Activated T-cell treated with anti-CD3 and anti-CD28 coated beads, Interleukin-2, amount 50 U/mL, for 48 hours (primary cell): ENCODE measurements at regions not wholly inside any gene's neighbourhood (a gene's known extent, or its start where the extent isn't known, plus 50 kb on each side); places are given as distances from the start of the nearest gene placed in this dataset.

Source experiments
- DNase-seq, 2 experiments: peaks; one replicate each; pipeline ENCODE4 v3.0.0-alpha.2; 2020

DNA sequence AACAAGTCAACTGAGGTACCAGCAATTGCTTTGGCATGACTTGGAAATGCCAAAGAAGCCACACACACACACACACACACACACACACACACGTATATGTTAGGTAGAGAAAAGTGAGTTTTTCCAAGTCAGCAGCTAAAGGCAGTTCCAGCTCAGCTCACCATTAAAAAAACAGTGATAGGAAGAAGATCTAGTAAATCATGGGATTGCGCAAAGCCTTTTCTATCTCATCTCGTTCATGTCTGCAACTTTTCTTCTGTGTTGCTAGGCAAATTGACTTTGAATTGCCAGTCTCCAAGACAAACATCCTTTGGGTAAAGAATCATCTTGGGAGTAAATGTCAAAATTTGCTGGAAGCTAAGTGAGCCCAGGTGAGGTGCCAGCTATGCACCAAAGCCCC lies 500.1 kb downstream of the ENC1 start:
- DNase-seq, result no peak

DNA sequence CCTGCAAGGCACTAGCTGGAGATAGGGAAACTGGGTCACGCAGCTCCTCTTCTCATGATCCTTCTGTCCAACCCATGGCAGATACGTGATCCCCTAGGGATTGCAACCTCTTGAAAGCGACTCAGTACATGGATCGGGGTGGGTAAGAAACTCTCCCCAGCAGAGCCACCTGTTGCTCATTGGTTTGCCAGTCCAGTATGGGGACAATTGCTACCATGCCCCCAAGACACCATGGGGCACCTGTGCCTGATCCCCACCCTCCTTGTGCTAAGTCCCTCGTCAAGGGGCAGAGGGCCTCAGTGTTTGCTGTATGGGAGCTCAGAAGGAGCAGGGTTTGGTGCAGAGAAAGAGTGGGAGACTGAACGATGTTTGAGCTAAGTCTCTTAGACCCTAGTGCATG lies 500.9 kb downstream of the ENC1 start:
- DNase-seq, result no peak

DNA sequence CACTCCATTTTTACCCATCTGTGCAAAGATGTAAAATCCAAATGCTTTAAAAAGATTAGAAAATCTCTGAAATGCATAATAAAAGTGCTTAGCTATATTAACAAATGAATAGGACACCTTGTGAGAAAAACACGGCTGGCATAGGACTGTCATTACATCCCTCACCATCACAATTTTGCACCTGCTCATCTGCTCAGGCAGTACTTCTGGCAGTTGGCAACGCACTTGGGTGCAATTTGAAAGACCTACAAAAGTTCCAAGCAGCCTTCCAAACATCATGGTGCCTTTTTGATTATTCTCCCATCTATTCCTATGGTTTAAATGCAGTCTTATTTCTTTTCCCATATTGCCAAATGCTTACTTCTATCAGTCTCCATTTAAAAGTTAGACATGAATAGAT lies 501.8 kb downstream of the ENC1 start:
- no peak for DNase-seq

DNA sequence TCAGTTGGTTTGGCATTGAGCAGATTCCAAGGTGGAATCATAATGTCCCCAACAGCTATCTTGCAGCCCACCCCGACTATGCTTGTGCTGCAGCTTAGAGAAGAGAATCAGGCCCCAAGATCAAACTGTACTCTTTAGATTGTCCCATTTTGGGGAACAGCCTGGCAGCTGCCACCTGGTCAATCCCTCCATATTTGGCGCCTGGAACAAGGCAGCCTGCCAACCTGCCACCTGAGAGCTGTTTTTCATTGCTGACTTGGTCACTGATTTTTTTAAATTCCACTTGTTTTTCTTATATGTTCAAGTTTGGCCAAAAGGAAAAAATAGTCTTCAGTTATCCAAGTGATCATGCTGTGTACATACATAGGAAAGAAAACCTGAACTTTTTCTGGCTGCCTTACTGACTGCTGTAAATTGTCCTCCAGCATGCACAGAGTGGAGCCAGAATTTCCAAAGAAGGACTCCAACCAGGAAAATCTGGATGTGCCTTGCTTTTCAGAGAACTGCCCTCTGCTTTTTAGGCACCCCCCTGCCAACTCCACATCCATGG lies 504.2 kb downstream of the ENC1 start:
- DNase-seq, result no peak

DNA sequence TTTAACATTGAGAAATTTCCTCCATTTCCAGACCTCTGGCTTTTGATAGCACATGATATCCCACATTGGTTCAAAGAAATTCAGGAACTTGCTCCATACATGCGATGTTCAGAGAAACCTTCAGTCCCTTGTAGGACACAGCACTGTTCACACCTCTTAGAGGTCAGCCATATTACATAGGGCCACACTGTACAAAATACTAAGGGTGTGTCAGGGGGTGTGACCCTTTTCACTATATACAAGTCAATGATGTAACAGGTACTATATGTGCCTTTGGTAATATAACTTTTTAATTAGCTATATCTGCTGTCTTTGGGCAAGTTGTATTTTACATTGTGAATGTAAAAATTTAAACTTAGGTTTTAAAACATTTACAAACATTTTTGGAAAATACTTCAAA lies 505.5 kb downstream of the ENC1 start:
- no peak for DNase-seq

DNA sequence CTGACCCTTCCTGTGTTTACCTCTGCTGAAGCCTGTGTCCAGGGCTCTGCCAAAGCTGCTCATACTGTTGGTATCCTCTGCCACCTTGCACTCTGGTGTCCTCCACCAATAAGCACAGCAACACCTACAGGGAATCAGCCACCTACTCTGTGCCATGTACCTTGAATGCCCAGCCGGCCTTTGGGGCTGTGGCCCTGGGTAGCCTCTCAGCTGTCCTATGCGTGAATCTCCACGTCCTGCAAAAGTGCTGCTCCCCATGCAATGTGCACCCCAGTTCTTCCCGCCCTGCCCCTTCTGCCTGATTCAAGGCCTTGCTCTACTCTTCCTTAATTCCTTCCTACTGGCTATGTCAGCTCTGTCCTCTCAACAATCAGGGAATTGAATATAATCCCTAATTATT lies 506.5 kb downstream of the ARHGEF28 start:
- DNase-seq, result no peak

DNA sequence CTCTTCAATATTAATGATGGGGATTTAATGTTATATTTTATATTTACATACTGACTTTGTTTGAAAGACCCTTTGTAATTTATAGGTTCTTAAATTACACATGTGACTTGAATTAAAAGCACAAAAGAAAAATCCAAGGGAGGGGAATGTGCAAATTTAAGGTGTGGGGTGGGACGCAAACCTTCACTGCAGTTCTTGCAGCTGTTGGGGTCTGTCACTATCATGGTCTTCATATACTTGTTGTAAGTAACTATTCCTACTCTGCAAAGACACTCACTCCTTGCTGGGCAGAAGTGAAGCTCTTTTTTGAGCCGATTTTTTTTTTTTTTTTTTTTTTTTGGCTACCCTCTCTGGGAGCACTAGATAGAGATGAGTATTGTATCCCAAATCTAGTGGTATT lies 505.3 kb downstream of the ARHGEF28 start:
- no peak for DNase-seq

DNA sequence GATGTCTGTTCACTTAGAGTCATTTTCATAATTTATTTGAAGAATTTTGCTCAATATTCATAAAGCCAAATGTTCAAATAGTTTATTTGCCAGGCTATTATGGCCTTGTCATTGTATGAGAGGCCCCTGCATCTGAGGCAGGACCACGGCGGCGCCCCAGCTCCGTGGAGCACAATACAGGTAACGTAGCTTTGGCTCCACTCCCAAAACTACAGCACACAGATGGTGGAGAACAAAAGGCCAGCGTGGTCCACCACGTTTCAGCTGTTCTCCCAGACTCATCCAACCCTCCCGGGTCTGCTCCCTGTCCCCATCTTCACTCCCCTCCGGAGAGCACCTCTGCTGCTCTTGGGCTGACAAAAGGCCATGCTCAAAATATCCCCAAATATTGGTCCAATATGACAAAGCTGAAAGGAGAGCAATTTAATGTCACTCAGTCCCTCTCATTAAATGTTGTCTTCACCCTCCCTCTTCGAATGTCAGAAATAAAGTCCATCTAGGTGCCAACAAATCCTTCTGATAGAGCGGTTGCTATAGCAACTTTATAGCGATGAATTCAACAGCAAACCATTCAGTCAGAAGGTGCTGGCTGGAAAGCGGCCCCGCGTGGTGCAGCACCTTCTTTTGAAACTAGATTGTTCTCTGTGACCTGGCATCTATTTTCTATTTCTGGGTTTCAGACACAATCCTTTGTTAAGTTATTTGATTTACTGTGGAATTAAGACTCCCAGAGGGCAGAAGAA lies 504.3 kb downstream of the ARHGEF28 start:
- DNase-seq, result no peak

DNA sequence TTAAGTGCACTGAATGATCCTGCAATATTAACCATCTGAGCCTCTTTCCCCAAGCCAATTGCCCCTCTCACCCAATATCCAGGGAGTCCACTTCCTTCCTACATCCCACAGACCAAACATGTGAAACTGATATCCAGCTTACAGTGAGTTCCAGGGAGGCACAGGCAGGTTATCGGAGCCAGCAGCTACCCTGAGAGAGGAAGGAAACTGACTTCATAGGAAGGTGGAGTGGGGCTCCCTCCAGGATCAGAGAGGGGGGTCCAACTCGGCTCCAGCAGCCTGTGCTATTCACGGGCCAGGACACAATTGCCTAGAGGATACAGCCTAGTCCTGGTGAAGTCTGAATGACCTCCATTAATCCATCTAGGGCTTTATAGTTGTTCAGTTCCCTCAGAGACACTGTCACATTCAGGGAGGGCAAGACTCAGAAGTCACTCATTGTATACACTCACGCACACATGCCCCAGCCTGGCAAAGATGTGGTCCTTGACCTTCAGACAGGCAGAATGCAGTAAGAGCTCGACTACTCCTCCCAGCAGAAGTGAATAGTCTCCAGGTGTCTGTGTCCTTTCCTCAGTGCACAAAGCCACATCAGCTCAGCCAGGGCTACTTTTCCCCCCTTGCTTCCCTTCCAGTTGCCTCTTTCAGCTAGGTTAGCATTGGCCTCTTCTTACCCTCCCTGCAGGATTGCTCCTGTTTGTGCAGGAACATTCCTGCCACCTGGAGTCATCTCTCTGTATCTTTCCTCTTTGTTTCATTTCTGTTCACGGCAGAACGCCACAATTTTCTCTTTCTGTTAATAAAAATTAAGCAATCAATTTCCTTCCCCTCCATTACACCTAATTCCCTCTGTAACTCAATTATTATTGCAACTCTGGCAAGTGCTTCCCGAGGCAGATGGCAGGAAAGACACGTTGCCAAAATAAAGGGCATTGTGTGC lies 501.7 kb downstream of the ARHGEF28 start:
- no peak for DNase-seq

DNA sequence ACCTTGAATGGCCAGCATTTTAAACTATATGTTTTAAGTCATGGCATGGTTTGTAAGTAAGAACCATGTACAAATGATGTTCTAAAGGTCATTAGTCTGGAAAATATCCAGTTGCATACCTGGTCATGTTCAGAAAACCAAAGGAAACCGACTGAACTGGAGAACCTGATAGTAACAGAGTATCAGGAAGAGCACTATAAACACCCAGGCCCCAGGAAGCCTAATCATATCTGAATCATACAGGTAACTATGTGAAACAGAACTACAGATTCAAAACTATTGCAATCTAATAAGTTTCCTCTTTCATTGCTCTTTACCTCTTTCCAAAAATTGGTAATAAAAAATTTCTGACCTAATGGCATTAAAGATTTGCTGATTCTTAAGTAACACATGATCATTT lies 500.3 kb downstream of the ARHGEF28 start:
- no peak for DNase-seq

DNA sequence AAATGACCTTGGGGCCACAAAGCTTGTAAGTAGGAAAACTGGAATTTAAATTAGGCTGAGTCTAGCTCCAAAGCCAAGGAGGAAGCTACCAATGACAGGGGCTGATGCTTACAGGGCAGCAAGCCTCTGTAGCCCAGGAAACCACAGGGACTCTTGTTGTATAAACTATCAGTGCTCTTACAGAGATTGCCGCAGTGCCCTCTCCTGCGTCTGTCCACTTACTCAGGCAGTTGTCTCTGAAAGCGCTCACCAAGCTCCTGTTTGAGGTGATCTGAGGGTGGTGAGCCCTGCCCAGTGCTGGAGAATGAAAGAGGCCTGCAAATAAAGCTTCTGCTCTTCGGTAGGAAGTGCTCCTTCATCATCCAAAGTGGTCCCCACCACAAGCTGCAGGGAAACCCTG lies 498.8 kb downstream of the ARHGEF28 start:
- no peak for DNase-seq

DNA sequence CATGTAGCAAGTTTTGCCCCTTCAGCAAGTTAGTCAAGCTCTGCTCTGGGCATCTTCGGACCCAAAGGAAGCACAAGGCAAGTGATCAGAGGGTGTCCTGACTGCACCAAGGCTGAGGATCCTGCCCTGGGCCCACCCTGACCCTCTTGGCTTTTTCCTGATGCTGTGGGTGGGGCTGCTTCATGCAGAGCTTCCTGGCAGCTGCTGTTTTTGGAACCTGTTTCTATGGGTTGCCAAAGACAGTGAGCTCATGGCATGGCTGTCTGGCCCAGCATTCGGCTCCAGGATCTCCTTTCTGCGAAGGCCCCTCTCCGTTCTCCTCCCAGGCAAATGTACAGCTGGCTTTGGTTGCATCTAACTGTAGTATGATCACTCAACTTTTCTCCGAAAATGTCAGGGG lies 497.9 kb downstream of the ARHGEF28 start:
- DNase-seq, result no peak

DNA sequence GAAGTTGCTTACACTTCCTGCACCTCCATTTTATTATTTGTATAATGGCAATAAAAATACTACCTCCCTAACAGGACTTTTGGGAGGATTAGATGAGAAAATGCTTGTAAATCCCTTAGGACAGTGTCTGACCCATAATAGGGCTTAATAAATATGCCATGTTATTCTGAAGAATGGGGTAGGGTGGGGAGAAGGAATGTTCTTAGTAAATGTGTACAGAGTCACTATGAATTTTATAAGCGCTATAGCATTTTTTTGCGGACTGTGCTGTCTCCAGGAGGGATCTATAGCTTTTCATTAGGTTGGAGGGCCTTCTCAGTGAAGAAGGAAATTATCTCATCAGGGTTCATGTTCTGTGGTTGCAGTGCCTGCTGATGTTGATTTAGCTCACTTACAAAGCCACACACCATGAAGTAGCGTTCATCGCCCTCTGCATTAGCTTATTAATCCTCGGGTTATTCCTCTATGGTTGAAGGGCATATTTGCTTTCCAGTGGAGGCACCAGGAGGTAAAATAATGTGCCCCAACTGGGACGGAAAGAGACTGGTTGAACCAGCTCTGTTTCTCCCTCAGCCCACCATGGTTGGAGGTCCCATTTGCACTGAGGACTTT lies 497.1 kb downstream of the ARHGEF28 start:
- no peak for DNase-seq

DNA sequence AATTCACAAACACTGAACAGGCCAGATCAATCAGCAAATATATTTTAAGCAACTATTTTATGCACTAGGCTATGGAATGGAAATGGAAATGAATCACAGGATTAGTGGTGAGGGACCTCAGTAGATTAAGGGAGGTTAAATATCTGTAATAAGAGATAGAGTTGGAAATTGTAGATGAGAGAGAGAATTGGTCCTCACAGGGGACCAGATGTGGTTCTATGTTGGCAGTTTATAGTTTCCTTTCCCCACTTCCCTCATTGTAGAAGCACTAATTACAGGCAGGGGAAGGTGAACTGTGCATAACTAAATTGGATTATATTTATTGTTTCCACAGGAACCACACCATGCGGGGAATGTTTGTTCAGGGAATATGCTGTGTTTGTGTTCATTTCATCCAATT lies 496.2 kb downstream of the ARHGEF28 start:
- no peak for DNase-seq

DNA sequence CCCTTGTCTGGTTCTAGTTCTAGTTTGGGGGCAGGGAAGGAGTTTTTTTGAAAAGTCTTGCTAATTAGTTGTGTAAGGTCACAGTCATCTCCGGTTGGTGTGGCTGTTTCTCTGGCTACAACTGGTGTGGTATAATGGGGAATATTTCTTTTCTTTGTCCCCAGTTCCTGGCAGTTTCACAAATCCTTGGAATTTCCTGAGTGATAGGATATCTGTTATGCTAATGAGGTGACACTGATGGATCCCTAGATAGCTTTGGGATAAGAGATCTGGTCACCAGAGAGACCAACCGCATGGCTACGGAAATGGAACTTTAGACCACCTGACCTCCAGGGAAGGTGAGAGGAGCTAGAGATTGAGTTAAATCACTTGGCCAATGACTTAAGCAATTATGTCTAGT lies 494.6 kb downstream of the ARHGEF28 start:
- DNase-seq, result no peak

DNA sequence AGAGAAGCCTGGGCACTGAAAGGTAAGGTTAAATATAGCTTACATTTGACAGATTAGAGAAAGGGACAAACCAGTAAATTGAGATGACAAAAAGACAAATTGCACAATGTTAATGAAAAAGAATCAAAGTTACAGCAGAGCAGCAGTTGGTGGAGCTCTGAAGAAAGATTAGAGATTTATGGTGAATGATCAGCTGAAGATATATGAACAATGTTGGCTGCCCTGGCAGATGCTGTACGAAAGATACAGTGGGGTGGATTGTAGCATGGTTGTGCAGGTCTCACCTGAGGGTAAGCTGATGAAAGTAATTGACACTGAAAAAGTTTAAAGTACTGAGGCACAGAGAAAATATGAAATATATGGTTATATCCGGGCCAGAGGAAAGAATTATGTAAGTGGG lies 492.1 kb downstream of the ARHGEF28 start:
- DNase-seq, result no peak

DNA sequence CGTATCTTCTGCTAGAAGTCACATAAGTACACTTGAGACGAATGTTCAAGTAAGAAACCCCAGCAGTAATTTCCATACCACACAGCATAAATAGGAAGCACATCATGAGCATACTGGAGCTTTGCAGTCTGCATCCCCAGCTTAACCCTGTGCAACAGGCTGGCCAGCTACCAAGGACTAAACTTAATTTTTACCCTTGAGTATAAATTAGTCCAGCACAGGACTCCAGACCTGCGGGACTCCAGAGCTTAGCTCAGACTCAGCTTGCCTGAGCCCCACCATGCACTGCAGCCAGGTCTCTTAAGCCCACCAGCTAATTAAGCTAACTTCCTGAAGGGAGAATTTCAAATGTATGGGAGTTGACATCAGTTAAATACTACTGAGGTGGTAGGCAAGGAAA lies 491.0 kb downstream of the ARHGEF28 start:
- DNase-seq, result no peak

DNA sequence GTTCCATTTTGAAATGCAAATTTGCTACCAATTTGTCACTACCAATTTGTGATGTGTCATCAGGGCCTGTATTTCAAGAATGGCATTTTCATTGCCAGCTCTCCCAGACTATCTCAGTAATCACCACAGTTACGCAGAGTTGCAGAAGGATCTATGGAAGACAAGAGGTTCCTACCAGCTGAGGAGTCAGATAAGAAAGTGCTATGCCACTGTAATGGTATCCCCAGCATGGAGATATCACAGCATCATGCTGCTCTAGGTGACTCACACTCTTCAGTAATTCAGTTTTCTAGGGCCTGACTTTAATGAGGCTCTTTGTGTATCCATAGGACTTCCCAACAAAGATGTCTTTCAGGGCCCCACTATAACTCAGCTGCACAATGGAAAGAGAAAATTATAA lies 490.3 kb downstream of the ARHGEF28 start:
- no peak for DNase-seq

DNA sequence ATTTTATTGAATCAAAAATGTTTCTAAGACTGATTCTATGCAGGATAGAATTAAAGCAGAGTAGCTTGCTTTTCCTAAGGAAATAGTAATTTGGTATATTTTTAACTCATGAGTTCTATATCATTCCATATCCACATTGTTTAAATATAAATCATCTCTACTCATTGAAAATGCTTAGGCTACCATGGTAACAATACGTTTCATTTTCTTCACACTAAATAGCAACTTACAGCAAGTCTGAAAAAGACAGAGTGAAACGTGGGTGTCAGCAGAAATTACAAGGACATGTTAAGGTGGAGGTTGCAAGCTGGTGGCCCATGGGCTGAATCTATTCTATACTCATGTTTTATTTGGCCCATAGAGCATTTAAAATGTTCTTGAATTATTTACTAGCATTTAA lies 487.9 kb downstream of the ARHGEF28 start:
- no peak for DNase-seq

DNA sequence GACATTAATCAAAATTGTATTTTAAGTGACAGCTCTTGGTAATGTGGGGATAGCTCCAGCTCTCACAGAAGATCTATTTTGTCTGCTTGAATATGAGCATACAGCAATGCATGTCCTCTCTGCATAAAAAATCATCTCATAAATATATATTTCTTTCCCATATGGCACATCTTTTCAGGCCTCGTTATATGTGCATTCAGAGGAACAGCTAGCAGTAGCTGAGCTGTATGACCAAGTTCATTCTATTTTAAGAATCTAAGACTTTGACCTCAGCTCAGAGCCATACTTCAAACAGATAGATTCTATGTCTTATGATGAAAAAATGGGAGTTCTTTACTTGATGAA lies 487.2 kb downstream of the ARHGEF28 start:
- DNase-seq, result no peak

DNA sequence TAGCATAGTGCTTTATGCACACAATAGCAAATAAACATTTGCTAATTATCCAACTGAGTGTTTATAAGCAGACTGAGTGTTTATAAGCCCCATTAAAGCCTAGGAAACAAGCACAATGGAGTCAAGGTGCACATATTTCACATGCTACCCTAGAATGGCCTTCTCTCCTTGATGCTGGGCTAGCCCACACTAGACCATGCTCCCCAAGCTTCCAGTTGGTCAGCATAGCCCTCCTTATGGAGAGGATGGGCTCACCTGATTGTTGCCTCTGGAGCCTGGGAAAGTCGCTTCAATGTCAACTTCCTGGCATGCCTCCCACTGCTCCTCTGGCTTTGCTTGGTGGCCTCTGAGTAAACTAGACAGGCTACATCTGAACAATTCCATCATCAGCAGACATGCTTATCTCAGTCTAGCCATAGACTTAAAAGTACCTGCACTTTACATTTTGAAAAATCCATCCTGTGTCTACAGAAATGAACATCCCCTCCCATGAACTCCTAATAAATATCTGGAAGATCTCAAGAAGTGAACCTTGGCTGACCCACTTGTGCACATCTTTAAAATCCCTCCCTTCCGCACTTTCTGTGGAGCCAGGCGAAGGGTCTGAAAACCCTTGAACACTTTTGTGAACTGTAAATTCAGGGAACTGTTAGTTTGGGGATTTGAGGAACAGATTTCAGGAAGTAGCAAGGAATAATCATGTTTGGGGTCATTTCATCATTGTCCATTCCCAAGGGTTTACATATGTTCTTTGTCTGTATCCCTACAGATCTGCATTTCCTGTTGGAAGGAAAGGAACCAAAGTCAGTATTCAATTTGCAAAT lies 486.6 kb downstream of the ARHGEF28 start:
- DNase-seq, result no peak

DNA sequence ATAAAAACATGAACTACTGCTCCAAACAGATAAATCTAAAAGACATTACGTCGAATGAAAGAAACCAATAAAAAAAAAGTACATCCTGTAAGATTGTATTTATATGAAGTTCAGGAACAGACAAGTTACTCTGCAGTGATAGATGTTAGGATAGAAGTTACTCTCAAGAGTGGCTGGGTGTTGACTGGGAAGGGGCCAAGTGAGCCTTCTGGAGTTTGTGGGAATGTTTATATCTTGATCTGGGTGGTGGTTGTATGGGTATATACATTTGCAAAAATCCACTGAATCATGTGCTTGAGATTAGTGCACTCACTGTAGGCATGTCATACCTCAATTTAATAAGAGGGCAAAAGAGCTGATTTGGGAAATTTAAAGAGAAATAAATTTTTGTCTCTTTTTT lies 485.8 kb downstream of the ARHGEF28 start:
- no peak for DNase-seq

DNA sequence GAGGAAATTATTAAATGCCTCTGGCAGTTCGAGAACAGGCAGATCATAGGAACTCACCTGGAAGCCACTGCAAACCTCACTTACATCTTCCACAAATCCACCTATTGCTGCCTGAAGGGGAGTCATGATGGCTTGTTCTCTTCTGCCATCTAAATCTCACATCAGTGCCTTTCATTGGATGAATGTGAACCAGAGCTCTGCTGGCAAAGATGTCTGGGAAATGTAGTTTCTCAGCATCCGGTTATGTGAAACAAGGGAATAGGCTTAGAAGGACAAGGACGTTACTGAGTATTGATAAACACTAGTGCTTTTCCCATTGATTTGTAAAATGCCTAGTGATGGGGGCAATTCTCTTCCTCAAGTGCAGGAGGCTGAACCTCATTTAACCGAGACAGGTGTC lies 483.3 kb downstream of the ARHGEF28 start:
- no peak for DNase-seq
